Endodermal cell (in vitro differentiated cells): ENCODE measurements at regions not wholly inside any gene's neighbourhood (a gene's known extent, or its start where the extent isn't known, plus 50 kb on each side); places are given as distances from the start of the nearest gene placed in this dataset.

Experiments
- DNase-seq: peaks from one replicate; pipeline ENCODE4 v3.0.0-alpha.2; 2017
- H3K27ac ChIP-seq: 2 replicates; pipeline ENCODE4 v1.5.1; 2013; ENCODE audit warnings: mild to moderate bottlenecking, low read depth, low read length, moderate library complexity
- H3K27me3 ChIP-seq: 2 replicates; pipeline ENCODE4 v1.6.1; 2013; ENCODE audit warnings: mild to moderate bottlenecking, low read length, moderate library complexity; ENCODE audit not compliant: insufficient read depth, control insufficient read depth, poor library complexity, severe bottlenecking
- H3K36me3 ChIP-seq: 2 replicates; pipeline ENCODE4 v1.7.0; 2013; ENCODE audit warnings: mild to moderate bottlenecking, low read length, moderate library complexity; ENCODE audit not compliant: control insufficient read depth, insufficient read depth
- H3K4me1 ChIP-seq: one replicate; pipeline ENCODE4 v1.7.0; 2013; ENCODE audit warnings: low read length; ENCODE audit not compliant: control insufficient read depth, insufficient read depth
- H3K4me3 ChIP-seq: 2 replicates; pipeline ENCODE4 v1.5.1; 2013; ENCODE audit warnings: mild to moderate bottlenecking, low read length, moderate library complexity
- H3K9ac ChIP-seq: 2 replicates; pipeline ENCODE4 v1.6.1; 2013; ENCODE audit warnings: mild to moderate bottlenecking, low read length, moderate library complexity; ENCODE audit not compliant: poor library complexity, severe bottlenecking; ENCODE audit errors: extremely low read depth
- H3K9me3 ChIP-seq: 2 replicates; pipeline ENCODE4 v1.6.1; 2013; ENCODE audit warnings: mild to moderate bottlenecking, low read length, moderate library complexity; ENCODE audit not compliant: control insufficient read depth
- H3K27ac Mint-ChIP-seq: 2 replicates; pipeline ENCODE4 v1.8.0; 2020; ENCODE audit warnings: mixed read lengths
- H3K27me3 Mint-ChIP-seq: 2 replicates; pipeline ENCODE4 v1.8.0; 2021; ENCODE audit warnings: mild to moderate bottlenecking, mixed read lengths; ENCODE audit not compliant: insufficient read depth
- H3K36me3 Mint-ChIP-seq: 2 replicates; pipeline ENCODE4 v1.8.0; 2020; ENCODE audit warnings: low read depth, mixed read lengths
- H3K4me1 Mint-ChIP-seq: 2 replicates; pipeline ENCODE4 v1.8.0; 2020; ENCODE audit warnings: mixed read lengths
- H3K4me3 Mint-ChIP-seq: 2 replicates; pipeline ENCODE4 v1.8.0; 2020; ENCODE audit warnings: mild to moderate bottlenecking, moderate library complexity, mixed read lengths
- H3K9me3 Mint-ChIP-seq: 2 replicates; pipeline ENCODE4 v1.8.0; 2020; ENCODE audit warnings: mild to moderate bottlenecking, mixed read lengths
- CTCF ChIP-seq: fragments of 200-600 bp; sonication (generic); conservative IDR thresholded peaks from 2 replicates; pipeline ENCODE4 v1.5.0; 2021; ENCODE audit warnings: antibody characterized with exemption, mild to moderate bottlenecking
- WGBS, 2 experiments: methylation state at CpG; one replicate each; pipeline versions ENCODE4 v1.1.5 to v1.1.7; 2013; ENCODE audit warnings: missing lambda C conversion rate in 2 of 2, mixed read lengths in 1 of 2; ENCODE audit not compliant: insufficient coverage in 1 of 2, insufficient read length in 1 of 2; 5-methylcytosine and 5-hydroxymethylcytosine counted together

- Histone ChIP-seq H3K27me3 (no peaks in the 10 kb centered on the region), H3K27ac (no peak overlapping the region)
These were observed 71.2 kb upstream of the SEC11C start for GRCh38 chr18:59068276-59069071.

GRCh38 chr18:59070181-59070912 lies 69.3 kb upstream of the SEC11C start:
- no peaks in the 10 kb centered on the region for H3K36me3 ChIP-seq
- no peaks in the 10 kb centered on the region for H3K4me1 Mint-ChIP-seq
- no peak overlapping the region for H3K27ac ChIP-seq
- no peak overlapping the region for H3K27ac Mint-ChIP-seq
- H3K9me3 ChIP-seq: no peaks in the 10 kb centered on the region
- no peaks in the 10 kb centered on the region for H3K27me3 ChIP-seq
- no peaks in the 10 kb centered on the region for H3K27me3 Mint-ChIP-seq
- 39% methylated on average over 12 to 19 of the region's 19 CpGs for WGBS, 2 experiments
- H3K4me3 Mint-ChIP-seq: no peak overlapping the region
- no peaks in the 10 kb centered on the region for H3K4me1 ChIP-seq
- peak; percentile 94 for TF ChIP-seq CTCF
- no peak overlapping the region for H3K9ac ChIP-seq
- H3K4me3 ChIP-seq: no peak overlapping the region
- no peaks in the 10 kb centered on the region for H3K36me3 Mint-ChIP-seq
- DNase-seq: peak; percentile 98
- no peaks in the 10 kb centered on the region for H3K9me3 Mint-ChIP-seq

More at GRCh38 chr18:59068276-59069071, 71.2 kb upstream of the SEC11C start:
- Histone ChIP-seq H3K9me3 (no peaks in the 10 kb centered on the region), H3K4me1 (no peaks in the 10 kb centered on the region), H3K4me3 (no peak overlapping the region), H3K36me3 (no peaks in the 10 kb centered on the region), H3K9ac (no peak overlapping the region)
- no peak for DNase-seq
- H3K27me3 Mint-ChIP-seq: no peaks in the 10 kb centered on the region
- no peaks in the 10 kb centered on the region for H3K9me3 Mint-ChIP-seq
- H3K4me3 Mint-ChIP-seq: no peak overlapping the region
- WGBS, 2 experiments: 86 to 93% methylated on average over 8 to 12 of the region's 12 CpGs
- peak; percentile 31 for TF ChIP-seq CTCF
- peaks cover under 1% of the 10 kb centered on the region for H3K4me1 Mint-ChIP-seq
- H3K36me3 Mint-ChIP-seq: no peaks in the 10 kb centered on the region
- H3K27ac Mint-ChIP-seq: no peak overlapping the region

- Histone ChIP-seq H3K9ac (no peak overlapping the region), H3K27me3 (no peaks in the 10 kb centered on the region), H3K9me3 (no peaks in the 10 kb centered on the region), H3K36me3 (no peaks in the 10 kb centered on the region), H3K27ac (no peak overlapping the region), H3K4me1 (no peaks in the 10 kb centered on the region), H3K4me3 (no peak overlapping the region)
- Mint-ChIP-seq H3K36me3 (no peaks in the 10 kb centered on the region), H3K9me3 (no peaks in the 10 kb centered on the region), H3K27ac (no peak overlapping the region), H3K4me1 (no peaks in the 10 kb centered on the region), H3K4me3 (no peak overlapping the region), H3K27me3 (no peaks in the 10 kb centered on the region)
- 97 to 100% methylated on average over 1 to 6 of the region's 6 CpGs for whole genome bisulfite sequencing, 2 experiments
- no peak for DNase-seq
- TF ChIP-seq CTCF: no peak
These were observed 66.8 kb upstream of the SEC11C start for GRCh38 chr18:59072727-59073421.
